Endothelial cell of umbilical vein (primary cell): ENCODE measurements at regions not wholly inside any gene's neighbourhood (a gene's known extent, or its start where the extent isn't known, plus 50 kb on each side); places are given as distances from the start of the nearest gene placed in this dataset.

ENCODE experiments used
- BruUV-seq: library from RNA; stranded (reverse); fragments of 400-500 nt; replicated peaks from 2 replicates; lab custom pipeline; 2021; lab: Mats Ljungman, UMichigan
- CTCF ChIA-PET: fragments of 300-600, 350-600 bp; sonication (Branson Sonifier 250); formaldehyde crosslinking; loops from one replicate; lab custom pipeline; 2021; ENCODE audit warnings: antibody characterized with exemption, inconsistent platforms; lab: Charles Lee
- POLR2A ChIA-PET: fragments of 300-600, 350-600 bp; sonication (Branson Sonifier 250); formaldehyde crosslinking; loops from one replicate; lab custom pipeline; 2021; ENCODE audit warnings: antibody characterized with exemption, inconsistent platforms; lab: Charles Lee
- DNase-seq: peaks from one replicate; pipeline ENCODE4 v3.0.0-alpha.2; 2011; ENCODE audit warnings: low read depth, low spot score
- FAIRE-seq: peaks from 2 replicates; lab custom pipeline; 2011; peaks lifted over from hg19 to GRCh38; lab: Jason Lieb, UNC
- H2AFZ ChIP-seq: 2 replicates; pipeline ENCODE4 v1.6.0; 2012; ENCODE audit warnings: low read depth, low read length, control low read depth, inconsistent platforms
- H3K27ac ChIP-seq: 2 replicates; pipeline ENCODE4 v1.5.1; 2011; ENCODE audit warnings: low read depth, mild to moderate bottlenecking, control low read depth, low read length, moderate library complexity; ENCODE audit not compliant: insufficient read depth
- H3K27me3 ChIP-seq, 2 experiments: 2 replicates each; pipeline versions ENCODE4 v1.6.0 to v1.6.1; 2011; ENCODE audit warnings: low read length in 2 of 2, mixed read lengths in 1 of 2; ENCODE audit not compliant: control insufficient read depth in 2 of 2, insufficient read depth in 2 of 2
- H3K36me3 ChIP-seq, 2 experiments: 2 replicates in 1 of 2; 3 replicates in 1 of 2; pipeline ENCODE4 v1.5.1; 2011; ENCODE audit warnings: low read length in 2 of 2, mild to moderate bottlenecking in 1 of 2, moderate library complexity in 1 of 2; ENCODE audit not compliant: control insufficient read depth in 2 of 2, insufficient read depth in 2 of 2; ENCODE audit errors: extremely low read depth in 1 of 2
- H3K4me1 ChIP-seq: 3 replicates; pipeline ENCODE4 v1.5.1; 2011; ENCODE audit warnings: mild to moderate bottlenecking, low read length; ENCODE audit not compliant: control insufficient read depth, insufficient read depth; ENCODE audit errors: extremely low read depth
- H3K4me2 ChIP-seq: 2 replicates; pipeline ENCODE4 v1.6.1; 2011; ENCODE audit warnings: low read length, control low read depth, mixed read lengths; ENCODE audit not compliant: insufficient read depth
- H3K4me3 ChIP-seq, 3 experiments: fragments of 200-600 bp in 1 of 3; sonication (generic), shearing (Covaris generic) in 1 of 3; replicated peaks in 1 of 3; 2 replicates each; pipeline ENCODE4 v1.5.1; 2011 to 2016; ENCODE audit warnings: control low read depth in 3 of 3, low read length in 3 of 3, mild to moderate bottlenecking in 2 of 3, inconsistent platforms in 1 of 3, low read depth in 1 of 3, moderate library complexity in 1 of 3; ENCODE audit not compliant: insufficient read depth in 1 of 3
- H3K79me2 ChIP-seq: 2 replicates; pipeline ENCODE4 v1.6.0; 2012; ENCODE audit warnings: low read length, inconsistent platforms; ENCODE audit not compliant: control insufficient read depth, insufficient read depth
- H3K9ac ChIP-seq: replicated peaks from 2 replicates; pipeline ENCODE3; 2011; ENCODE audit warnings: low read length, control low read depth; ENCODE audit not compliant: insufficient read depth; ENCODE audit errors: extremely low read depth
- H3K9me1 ChIP-seq: replicated peaks from 3 replicates; pipeline ENCODE4 v1.6.0; 2011; ENCODE audit warnings: mild to moderate bottlenecking, low read length; ENCODE audit not compliant: control insufficient read depth, insufficient read depth; ENCODE audit errors: extremely low read depth
- H3K9me3 ChIP-seq: replicated peaks from 2 replicates; pipeline ENCODE4 v1.5.1; 2012; ENCODE audit warnings: low read length, inconsistent platforms; ENCODE audit not compliant: control insufficient read depth, insufficient read depth
- H4K20me1 ChIP-seq: replicated peaks from 2 replicates; pipeline ENCODE3; 2011; ENCODE audit warnings: mild to moderate bottlenecking, low read length; ENCODE audit not compliant: control insufficient read depth, insufficient read depth; ENCODE audit errors: extremely low read depth
- CTCF ChIP-seq, 2 donors: IDR thresholded peaks; 1 replicate in 1 of 2; 2 replicates in 1 of 2; pipeline ENCODE4 v1.5.1; 2011; ENCODE audit warnings: low read length in 2 of 2, mild to moderate bottlenecking in 2 of 2, moderate library complexity in 2 of 2, control low read depth in 1 of 2, inconsistent platforms in 1 of 2, low read depth in 1 of 2; ENCODE audit not compliant: insufficient read depth in 1 of 2; ENCODE audit errors: extremely low read depth in 1 of 2
- EZH2 ChIP-seq: IDR thresholded peaks from 2 replicates; pipeline ENCODE4 v1.6.1; 2012; ENCODE audit warnings: borderline replicate concordance, low read depth, mild to moderate bottlenecking, moderate library complexity, low read length, inconsistent platforms; ENCODE audit not compliant: severe bottlenecking
- FOS ChIP-seq: IDR thresholded peaks from 2 replicates; pipeline ENCODE4 v1.6.1; 2011; ENCODE audit warnings: mild to moderate bottlenecking, low read length, moderate library complexity, borderline replicate concordance; ENCODE audit not compliant: insufficient read depth
- GATA2 ChIP-seq: IDR thresholded peaks from 2 replicates; pipeline ENCODE4 v1.7.0; 2011; ENCODE audit warnings: low read depth, mild to moderate bottlenecking, moderate library complexity, mixed read lengths, low read length; ENCODE audit not compliant: insufficient read length, insufficient read depth
- JUN ChIP-seq: IDR thresholded peaks from 2 replicates; pipeline ENCODE4 v1.6.1; 2011; ENCODE audit warnings: borderline replicate concordance, low read depth; ENCODE audit not compliant: insufficient read length, insufficient read depth
- MYC ChIP-seq: IDR thresholded peaks from one replicate; pipeline ENCODE4 v1.6.1; 2011; ENCODE audit warnings: mild to moderate bottlenecking, low read depth, low read length
- POLR2A ChIP-seq: IDR thresholded peaks from 2 replicates; pipeline ENCODE4 v1.6.1; 2012; ENCODE audit warnings: low read depth, mild to moderate bottlenecking, control low read depth, low read length
- POLR2AphosphoS5 ChIP-seq: IDR thresholded peaks from 2 replicates; pipeline ENCODE4 v1.6.1; 2012; ENCODE audit warnings: low read depth, mild to moderate bottlenecking, control low read depth, low read length, moderate library complexity; ENCODE audit not compliant: insufficient read depth
- dilution Hi-C: fragments of 300-500 bp; cut with MboI; formaldehyde crosslinking; loops from one replicate; pipeline ENCODE4 v1.15.0; 2019; ENCODE audit warnings: low sequenced_read_pairs; ENCODE audit not compliant: extremely low pct_ligation_motif_present
- intact Hi-C: fragments of 100-400 bp; cut with micrococcal nuclease; formaldehyde crosslinking; loops from one replicate; pipeline ENCODE4 v1.10.0; 2022
- TF ChIP-seq, protein P1 (sequence below): IDR thresholded peaks from 2 replicates; pipeline ENCODE4 v1.6.1; 2011; ENCODE audit not compliant: insufficient read depth, insufficient read length

DNA sequence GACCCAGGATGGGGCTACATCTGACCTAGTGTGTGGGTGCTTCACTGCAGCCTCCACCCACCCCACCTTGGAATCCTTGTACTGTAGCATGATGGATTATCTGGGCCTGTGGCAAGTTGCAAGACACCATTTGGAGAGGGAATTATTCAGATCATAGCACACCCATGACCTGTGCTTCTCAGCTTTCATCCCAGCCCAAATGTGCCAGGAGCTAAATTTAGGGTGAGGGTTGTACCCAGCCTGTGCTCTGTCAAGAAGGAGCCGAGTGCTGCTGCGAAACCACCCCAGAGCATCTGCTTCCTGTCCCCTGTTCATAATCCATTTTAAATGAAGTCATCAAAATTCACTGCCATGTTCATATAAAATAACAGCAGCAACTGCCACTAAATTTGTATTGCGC, 394.5 kb downstream of the SHANK2 start:
- TF ChIP-seq FOS (no peak), POLR2AphosphoS5 (no peak), POLR2A (no peak), JUN (no peak), GATA2 (no peak), MYC (no peak), EZH2 (no peak)
- TF ChIP-seq, protein P1, sequence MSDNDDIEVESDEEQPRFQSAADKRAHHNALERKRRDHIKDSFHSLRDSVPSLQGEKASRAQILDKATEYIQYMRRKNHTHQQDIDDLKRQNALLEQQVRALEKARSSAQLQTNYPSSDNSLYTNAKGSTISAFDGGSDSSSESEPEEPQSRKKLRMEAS: no peak
- no peaks in the 10 kb centered on the region for H3K4me1 ChIP-seq
- H3K79me2 ChIP-seq: no peaks in the 10 kb centered on the region
- no peak overlapping the region for H2AFZ ChIP-seq
- H3K4me2 ChIP-seq: no peak overlapping the region
- dilution Hi-C loops: no loop called here
- H3K9me1 ChIP-seq: no peaks in the 10 kb centered on the region
- intact Hi-C loops: no loop called here
- no peak for FAIRE-seq
- H3K9ac ChIP-seq: no peak overlapping the region
- DNase-seq: no peak
- H3K27ac ChIP-seq: no peak overlapping the region
- ChIA-PET POLR2A (no interaction called here), CTCF (no interaction called here)
- BruUV-seq: no TSS peak
- H3K4me3 ChIP-seq: no peak overlapping the region
- no peaks in the 10 kb centered on the region for H3K27me3 ChIP-seq
- no peaks in the 10 kb centered on the region for H3K36me3 ChIP-seq
- H4K20me1 ChIP-seq: no peaks in the 10 kb centered on the region
- H3K9me3 ChIP-seq: peaks cover 2% of the 10 kb centered on the region

DNA sequence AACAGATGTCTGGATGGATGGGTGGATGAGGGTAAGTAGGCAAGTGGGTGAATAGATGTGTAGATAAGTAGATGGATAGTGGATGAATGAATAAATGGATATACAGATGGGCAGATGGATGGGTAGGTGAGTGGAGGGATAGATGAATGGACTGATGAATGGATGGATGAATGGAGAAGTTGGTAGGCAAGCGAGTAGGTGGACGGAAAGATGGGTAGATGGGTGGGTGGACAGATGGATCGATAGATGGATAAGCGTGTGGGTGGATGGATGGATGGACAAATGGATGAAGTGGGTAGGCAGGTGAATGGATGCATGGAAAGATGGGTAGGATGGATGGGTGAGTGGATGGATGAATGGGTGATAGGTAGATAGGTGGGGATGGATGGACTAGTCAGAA, 393.2 kb downstream of the SHANK2 start:
- ChIA-PET POLR2A (no interaction called here), CTCF (no interaction called here)
- no peaks in the 10 kb centered on the region for H3K27me3 ChIP-seq
- no peak overlapping the region for H3K9ac ChIP-seq
- TF ChIP-seq GATA2 (no peak), POLR2A (no peak), EZH2 (no peak), POLR2AphosphoS5 (no peak), FOS (no peak), JUN (no peak), MYC (no peak), CTCF (IDR thresholded peaks at IDR 0.05; ENCODE audit: extremely low read depth in 1 of 2, insufficient read depth in 1 of 2, low read depth in 1 of 2, low read length in 2 of 2) (no peak)
- TF ChIP-seq, protein P1: no peak
- H3K4me2 ChIP-seq: no peak overlapping the region
- H3K9me3 ChIP-seq: peaks cover 2% of the 10 kb centered on the region
- no peak overlapping the region for H2AFZ ChIP-seq
- FAIRE-seq (no peak), DNase-seq (no peak)
- dilution Hi-C loops (no loop called here), intact Hi-C loops (no loop called here)
- H3K9me1 ChIP-seq: no peaks in the 10 kb centered on the region
- H3K36me3 ChIP-seq: no peaks in the 10 kb centered on the region
- no peaks in the 10 kb centered on the region for H4K20me1 ChIP-seq
- no peak overlapping the region for H3K27ac ChIP-seq
- no TSS peak for BruUV-seq
- H3K4me1 ChIP-seq: no peaks in the 10 kb centered on the region
- no peak overlapping the region for H3K4me3 ChIP-seq
- no peaks in the 10 kb centered on the region for H3K79me2 ChIP-seq
